8988T (cell line): ENCODE measurements at regions not wholly inside any gene's neighbourhood (a gene's known extent, or its start where the extent isn't known, plus 50 kb on each side); places are given as distances from the start of the nearest gene placed in this dataset.
"Not testable (repeated sequence)": the region's sequence is repeated elsewhere in the genome, so short reads cannot be mapped to it uniquely, and the experiment has no call there.

Experiments used
- DNase-seq: peaks from one replicate; pipeline ENCODE4 v3.0.0; 2011

GRCh38 chr2:240256704-240257637 lies 116.5 kb upstream of the OTOS start:
- no peak for DNase-seq

DNA sequence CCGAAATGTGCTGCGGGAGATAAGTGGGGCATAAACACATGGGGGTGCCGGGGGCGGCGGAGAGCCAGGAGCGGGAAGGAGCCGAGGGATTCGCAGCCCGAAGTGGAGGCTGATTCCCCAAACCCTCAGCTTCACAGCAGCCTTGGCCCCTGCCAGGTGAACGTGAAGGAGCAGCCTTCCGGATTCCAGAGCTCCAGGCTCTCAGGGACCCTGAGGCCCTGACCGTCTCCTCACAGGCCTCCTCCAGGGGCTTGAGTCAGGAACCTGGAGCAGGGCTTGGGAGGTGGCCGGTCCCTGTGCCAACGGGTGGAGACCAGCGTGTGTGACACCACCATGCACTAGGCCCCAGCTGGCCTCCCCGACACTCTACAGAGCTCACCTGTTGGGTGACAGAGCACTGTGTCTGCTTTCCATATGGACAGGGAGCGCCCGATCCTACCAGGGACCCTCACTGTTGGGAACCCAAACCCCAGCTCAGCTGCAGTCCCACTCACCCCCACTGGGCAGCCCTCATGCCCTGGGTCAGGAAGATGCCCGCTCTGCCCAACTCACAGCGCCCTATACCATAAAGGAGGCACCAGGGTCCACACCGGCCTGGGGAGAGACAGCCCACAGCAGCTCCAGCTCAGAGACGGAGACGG lies 117.6 kb upstream of the OTOS start:
- no peak for DNase-seq

DNA sequence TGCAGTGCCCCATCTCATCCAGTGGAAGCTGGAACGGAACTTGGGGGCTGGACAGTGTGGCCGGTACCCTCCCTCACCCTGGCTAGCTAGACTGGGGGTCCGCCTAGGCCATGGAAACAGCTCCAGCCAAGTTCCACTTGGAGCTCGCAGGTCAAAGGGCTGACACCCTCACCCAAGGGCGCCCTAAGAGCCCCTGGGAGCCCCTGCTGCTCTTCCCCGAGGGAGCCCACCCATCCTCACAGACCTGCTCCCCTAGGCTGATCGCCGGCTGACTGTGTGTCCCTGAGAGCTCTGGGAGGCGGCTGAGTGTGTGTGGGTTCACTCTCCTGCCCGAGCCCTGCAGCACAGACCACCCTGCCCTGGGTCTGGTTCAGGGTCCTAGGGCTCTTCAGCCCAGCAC lies 118.2 kb upstream of the OTOS start:
- no peak for DNase-seq

- DNase-seq = no peak
Observed at GRCh38 chr2:240259201-240259923, 118.9 kb upstream of the OTOS start.

GRCh38 chr2:240259924-240260529 lies 119.6 kb upstream of the OTOS start:
- no peak for DNase-seq

- no peak for DNase-seq
Observed at GRCh38 chr2:240260664-240261063, 120.2 kb upstream of the OTOS start.

DNA sequence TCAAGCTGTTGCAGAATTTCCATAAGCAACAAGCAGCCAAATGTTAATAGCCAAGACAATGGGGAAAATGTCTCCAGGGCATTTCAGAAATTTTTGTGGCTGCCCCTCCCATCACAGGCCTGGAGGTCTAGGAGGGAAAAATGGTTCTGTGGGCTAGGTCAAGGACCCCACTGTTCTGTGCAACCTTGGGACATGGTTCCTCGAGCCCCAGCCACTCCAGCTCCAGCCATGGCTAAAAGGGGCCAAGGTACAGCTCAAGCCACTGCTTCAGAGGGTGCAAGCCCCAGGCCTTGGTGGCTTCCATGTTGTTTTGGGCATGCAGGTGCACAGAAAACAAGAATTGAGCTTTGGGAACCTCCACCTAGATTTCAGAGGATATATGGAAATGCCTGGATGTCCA lies 122.1 kb upstream of the OTOS start:
- not testable (repeated sequence) for DNase-seq

DNA sequence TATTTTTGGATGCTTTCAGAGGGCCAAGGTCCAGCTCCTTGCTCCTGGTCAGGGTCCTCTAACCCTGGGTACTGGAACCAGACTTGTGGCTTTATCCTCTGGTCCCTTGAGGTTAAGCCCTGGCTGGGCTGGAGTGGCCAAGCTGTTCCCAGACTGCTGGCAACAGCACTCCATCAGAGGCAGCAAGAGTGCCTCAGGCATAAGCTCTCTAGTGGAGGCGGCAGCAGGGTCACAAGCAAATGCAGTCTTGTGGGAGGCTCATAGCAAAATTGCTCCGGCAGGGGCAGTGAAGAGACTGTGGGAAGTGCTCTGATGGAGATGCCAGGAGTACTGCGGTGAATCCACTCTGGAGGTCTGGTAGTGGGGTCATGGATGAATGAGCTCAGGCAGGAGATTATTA lies 128.9 kb upstream of the OTOS start:
- DNase-seq = no peak

DNA sequence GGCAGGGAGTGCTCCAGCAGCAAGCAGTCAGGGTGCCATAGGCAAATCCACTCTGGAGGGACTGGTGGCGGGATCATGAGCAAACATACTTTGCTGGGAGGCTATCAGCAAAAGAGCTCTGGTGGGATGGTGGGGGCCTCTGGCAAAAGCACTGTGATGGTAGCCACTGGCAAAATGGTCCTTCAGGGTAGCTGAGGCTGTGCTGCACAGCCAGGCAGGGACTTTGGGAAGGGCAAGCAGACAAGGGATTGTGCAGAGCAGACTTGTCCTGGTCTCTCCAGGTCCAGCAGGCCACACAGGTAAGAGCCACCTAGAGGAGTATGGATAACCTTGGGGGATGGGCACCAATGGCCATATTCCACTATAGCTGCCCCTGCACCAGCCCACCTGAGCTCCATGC lies 129.4 kb upstream of the OTOS start:
- DNase-seq = no peak

DNA sequence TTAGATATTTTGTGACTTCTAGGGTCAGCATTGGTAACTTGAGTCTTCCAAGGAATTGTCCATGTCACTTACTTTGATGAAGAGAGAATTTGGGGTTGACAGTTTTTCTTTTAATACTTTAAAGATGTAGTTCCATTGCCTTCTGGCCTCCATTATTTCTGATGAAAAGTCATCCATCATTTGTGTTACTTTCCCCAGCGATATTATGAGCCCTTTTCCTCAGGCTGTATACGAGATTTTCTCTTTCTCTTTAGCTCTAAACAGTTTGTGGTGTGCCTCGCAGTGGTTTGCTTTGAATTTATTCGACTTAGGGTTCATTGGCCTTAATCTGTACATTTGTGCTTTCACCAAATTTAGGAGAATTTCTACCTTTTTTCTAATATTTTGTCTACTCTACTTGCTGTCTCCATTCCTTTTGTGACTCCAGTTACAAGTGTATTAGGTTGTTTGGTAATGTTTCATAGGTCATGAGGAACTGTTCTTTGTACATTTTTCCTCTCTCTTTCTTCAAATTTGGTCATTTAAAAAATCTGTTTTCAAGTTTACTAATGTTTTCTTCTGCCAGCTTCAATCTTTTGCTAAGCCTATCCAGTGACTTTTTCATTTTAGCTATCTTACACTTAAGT lies 131.4 kb upstream of the OTOS start:
- no peak for DNase-seq

DNA sequence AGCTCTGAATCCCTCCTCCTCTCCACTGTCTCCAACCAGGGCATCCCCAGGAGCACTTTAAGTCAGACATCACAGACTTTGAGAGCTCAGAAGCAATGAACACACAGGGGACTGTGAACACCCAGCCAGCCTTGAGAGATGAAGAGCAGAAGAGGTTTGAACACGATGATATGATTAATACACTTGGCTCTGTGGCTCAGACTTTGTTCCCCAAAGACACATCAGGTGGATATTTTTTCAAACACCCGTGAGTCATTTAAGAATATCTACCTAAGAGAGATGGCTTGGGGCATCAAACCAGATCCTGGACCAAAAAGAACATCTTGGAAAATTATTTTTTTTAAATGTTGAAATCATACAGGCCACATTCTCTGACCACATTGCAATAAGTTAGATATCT lies 134.9 kb upstream of the OTOS start:
- no peak for DNase-seq

DNA sequence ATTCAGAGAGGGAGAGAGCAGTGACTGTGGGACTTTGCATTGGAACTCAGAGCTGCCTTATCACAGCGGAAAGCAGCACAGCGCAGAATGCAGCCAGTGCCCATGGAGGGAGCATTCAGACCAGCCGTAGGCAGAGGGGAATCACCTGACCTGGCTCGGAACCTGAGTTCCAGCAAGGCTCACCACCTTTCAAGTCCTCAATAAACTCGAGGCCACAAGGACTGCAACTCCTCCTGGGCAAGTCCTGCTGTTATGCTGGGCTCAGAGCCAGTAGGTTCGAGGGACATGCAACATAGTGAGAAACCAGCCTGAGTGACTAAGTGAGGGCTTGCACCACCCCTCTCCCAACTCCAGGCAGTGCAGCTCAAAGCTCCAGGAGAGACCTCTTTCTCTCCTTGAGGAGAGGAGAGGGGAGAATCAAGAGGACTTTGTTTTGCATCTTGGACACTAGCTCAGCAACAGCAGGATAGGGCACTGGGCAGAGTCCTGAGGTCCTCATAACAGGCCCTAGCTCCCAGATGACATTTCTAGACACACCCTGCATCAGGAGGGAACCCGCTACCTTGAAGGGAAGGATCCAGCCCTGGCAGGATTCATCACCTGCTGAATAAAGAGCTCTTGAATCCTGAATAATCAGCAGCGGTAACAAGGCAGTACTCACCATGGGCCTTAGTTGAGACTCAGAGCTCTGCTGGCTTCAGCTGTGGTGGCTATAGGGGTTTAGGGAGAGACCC lies 136.8 kb upstream of the OTOS start:
- no peak for DNase-seq

- DNase-seq = no peak
Observed at GRCh38 chr2:240277807-240278522, 137.5 kb upstream of the OTOS start.

GRCh38 chr2:240278661-240279060 lies 138.2 kb upstream of the OTOS start:
- DNase-seq = no peak

DNA sequence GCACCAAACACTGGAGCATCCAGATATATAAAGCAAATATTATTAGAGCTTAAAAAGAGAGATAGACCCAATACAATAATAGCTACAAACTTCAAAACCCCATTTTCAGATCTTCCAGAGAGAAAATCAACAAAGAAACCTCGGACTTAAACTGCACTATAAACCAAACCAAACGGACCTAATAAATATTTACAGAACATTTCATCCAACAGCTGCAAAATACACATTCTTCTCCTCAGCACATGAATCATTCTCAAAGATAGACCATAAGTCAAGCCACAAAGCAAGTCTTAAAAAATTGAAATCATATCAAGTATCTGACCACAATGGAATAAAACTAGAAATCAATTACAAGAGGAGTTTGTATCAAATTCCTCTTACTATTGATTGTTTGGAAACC lies 140.2 kb upstream of the OTOS start:
- no peak for DNase-seq

- DNase-seq = no peak
Observed at GRCh38 chr2:240284503-240285259, 144.2 kb upstream of the OTOS start.

GRCh38 chr2:240285725-240286124 lies 145.3 kb upstream of the OTOS start:
- DNase-seq = no peak

DNA sequence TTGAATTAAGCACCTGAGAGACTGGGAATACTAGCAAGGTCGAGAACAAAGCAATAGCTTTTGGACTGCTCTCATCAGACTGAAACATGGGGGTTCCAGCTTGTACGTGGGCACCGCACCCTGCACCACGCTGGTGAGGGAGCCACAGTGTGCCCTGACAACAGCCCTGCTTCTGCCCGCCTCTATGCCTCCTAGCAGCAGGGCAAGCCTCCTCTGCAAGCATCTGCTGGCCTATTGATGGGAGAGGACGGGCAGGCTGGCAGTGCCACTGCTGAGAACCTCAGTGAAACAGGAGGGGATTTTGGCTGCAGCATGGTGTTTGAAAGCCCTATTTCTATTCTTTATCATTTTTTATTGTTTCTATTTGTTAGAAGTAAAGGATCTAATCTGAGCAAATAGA lies 146.1 kb upstream of the OTOS start:
- DNase-seq = no peak

- DNase-seq = no peak
Observed at GRCh38 chr2:240287011-240287410, 146.6 kb upstream of the OTOS start.

- no peak for DNase-seq
Observed at GRCh38 chr2:240287496-240288086, 147.1 kb upstream of the OTOS start.
